Kidney (tissue), 13 donors: ENCODE measurements at regions not wholly inside any gene's neighbourhood (a gene's known extent, or its start where the extent isn't known, plus 50 kb on each side); places are given as distances from the start of the nearest gene placed in this dataset.
A peak's percentile ranks its signal among the peaks of the same experiment; 100 is the strongest.

Experiments
- DNase-seq, 5 donors: peaks; one replicate each; pipeline ENCODE4 v3.0.0-alpha.2; 2013 to 2020
- FAIRE-seq: peaks from 2 replicates; lab custom pipeline; 2012; peaks lifted over from hg19 to GRCh38; lab: Jason Lieb, UNC
- H3K27ac ChIP-seq, 2 donors: one replicate each; pipeline ENCODE4 v1.7.0; 2013; ENCODE audit warnings: low read depth in 2 of 2, low read length in 2 of 2, inconsistent platforms in 1 of 2
- H3K27me3 ChIP-seq: one replicate; pipeline ENCODE4 v1.7.1; 2013; ENCODE audit warnings: low read length, inconsistent platforms; ENCODE audit not compliant: control insufficient read depth, insufficient read depth
- H3K36me3 ChIP-seq, 3 donors: one replicate each; pipeline versions ENCODE4 v1.7.0 to v1.7.1; 2013; ENCODE audit warnings: low read length in 3 of 3, control low read depth in 1 of 3, inconsistent platforms in 1 of 3; ENCODE audit not compliant: insufficient read depth in 3 of 3, control insufficient read depth in 2 of 3
- H3K4me1 ChIP-seq, 3 donors: one replicate each; pipeline versions ENCODE4 v1.7.0 to v1.7.1; 2013; ENCODE audit warnings: low read length in 3 of 3, inconsistent platforms in 1 of 3, low read depth in 1 of 3; ENCODE audit not compliant: control insufficient read depth in 2 of 3, insufficient read depth in 2 of 3
- H3K4me3 ChIP-seq, 3 donors: one replicate each; pipeline versions ENCODE4 v1.7.0 to v1.8.1; 2013; ENCODE audit warnings: low read length in 3 of 3, control low read depth in 1 of 3, inconsistent platforms in 1 of 3
- H3K9ac ChIP-seq, 3 donors: one replicate each; pipeline versions ENCODE4 v1.7.0 to v1.7.1; 2013; ENCODE audit warnings: low read length in 3 of 3, control low read depth in 1 of 3, inconsistent platforms in 1 of 3
- H3K9me3 ChIP-seq, 3 donors: one replicate each; pipeline versions ENCODE4 v1.7.0 to v1.7.1; 2013; ENCODE audit warnings: low read length in 3 of 3, control low read depth in 1 of 3, inconsistent platforms in 1 of 3; ENCODE audit not compliant: control insufficient read depth in 2 of 3, insufficient read depth in 1 of 3
- intact Hi-C: fragments of 100-400 bp; cut with DNase I; formaldehyde crosslinking; loops from one replicate; pipeline ENCODE4 v1.11.1; 2022
- TF ChIP-seq, protein P1 (sequence below): IDR thresholded peaks from 3 replicates; pipeline ENCODE4 v1.5.1; 2012; ENCODE audit warnings: mild to moderate bottlenecking, moderate library complexity, borderline replicate concordance; ENCODE audit not compliant: insufficient read depth; ENCODE audit errors: extremely low read depth
- donor health status: control.
- donor health status: control.
- donor health status: control.
- donor health status: control.
- donor health status: control.
- donor health status: DM: yes; HTN: yes; CAD: no.
- donor health status: Normal renal cell carcinoma (clear cell type).

GRCh38 chr11:45386972-45387371, 100.8 kb upstream of the SYT13 start:
- intact Hi-C loops, result no loop called here
- Histone ChIP-seq H3K27ac (no peak overlapping the region), H3K9ac (no peak overlapping the region), H3K27me3 (no peaks in the 10 kb centered on the region), H3K36me3 (no peaks in the 10 kb centered on the region), H3K4me1 (no peaks in the 10 kb centered on the region), H3K9me3 (no peaks in the 10 kb centered on the region), H3K4me3 (no peak overlapping the region)
- FAIRE-seq (no peak), DNase-seq (peak in 1 of 5 donors; percentile 2)
- TF ChIP-seq, protein P1, sequence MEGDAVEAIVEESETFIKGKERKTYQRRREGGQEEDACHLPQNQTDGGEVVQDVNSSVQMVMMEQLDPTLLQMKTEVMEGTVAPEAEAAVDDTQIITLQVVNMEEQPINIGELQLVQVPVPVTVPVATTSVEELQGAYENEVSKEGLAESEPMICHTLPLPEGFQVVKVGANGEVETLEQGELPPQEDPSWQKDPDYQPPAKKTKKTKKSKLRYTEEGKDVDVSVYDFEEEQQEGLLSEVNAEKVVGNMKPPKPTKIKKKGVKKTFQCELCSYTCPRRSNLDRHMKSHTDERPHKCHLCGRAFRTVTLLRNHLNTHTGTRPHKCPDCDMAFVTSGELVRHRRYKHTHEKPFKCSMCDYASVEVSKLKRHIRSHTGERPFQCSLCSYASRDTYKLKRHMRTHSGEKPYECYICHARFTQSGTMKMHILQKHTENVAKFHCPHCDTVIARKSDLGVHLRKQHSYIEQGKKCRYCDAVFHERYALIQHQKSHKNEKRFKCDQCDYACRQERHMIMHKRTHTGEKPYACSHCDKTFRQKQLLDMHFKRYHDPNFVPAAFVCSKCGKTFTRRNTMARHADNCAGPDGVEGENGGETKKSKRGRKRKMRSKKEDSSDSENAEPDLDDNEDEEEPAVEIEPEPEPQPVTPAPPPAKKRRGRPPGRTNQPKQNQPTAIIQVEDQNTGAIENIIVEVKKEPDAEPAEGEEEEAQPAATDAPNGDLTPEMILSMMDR, result no peak

- FAIRE-seq, result no peak
- Histone ChIP-seq H3K27me3 (no peaks in the 10 kb centered on the region), H3K36me3 (no peaks in the 10 kb centered on the region), H3K4me3 (no peak overlapping the region), H3K27ac (no peak overlapping the region), H3K4me1 (no peaks in the 10 kb centered on the region), H3K9ac (no peak overlapping the region), H3K9me3 (no peaks in the 10 kb centered on the region)
- intact Hi-C loops, result no loop called here
- DNase-seq, result no peak
- TF ChIP-seq, protein P1, result no peak
Measured at GRCh38 chr11:45385844-45386243, 99.7 kb upstream of the SYT13 start.

DNA sequence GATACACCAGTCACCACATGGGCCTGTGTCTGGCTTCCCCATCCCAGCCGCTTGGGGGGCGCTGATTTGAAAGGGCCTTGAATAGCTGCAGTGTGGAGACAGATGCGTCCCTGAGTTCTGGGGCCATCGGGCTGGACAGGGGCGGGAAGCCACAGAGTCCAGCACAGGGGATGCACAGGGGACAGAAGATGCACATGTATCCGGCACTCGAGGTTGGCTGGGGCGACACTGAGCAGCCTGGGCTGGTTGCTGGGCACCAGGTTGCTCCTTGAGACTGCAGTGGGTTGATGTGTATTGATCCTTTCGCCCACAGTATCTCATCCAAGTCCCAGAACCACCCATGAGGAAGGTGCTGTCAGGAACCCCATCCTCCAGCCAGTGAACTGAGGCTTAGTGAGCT, 99.3 kb upstream of the SYT13 start:
- Histone ChIP-seq H3K4me3 (no peak overlapping the region), H3K36me3 (no peaks in the 10 kb centered on the region), H3K9ac (no peak overlapping the region), H3K27me3 (no peaks in the 10 kb centered on the region), H3K9me3 (no peaks in the 10 kb centered on the region), H3K4me1 (no peaks in the 10 kb centered on the region), H3K27ac (no peak overlapping the region)
- FAIRE-seq (no peak), DNase-seq (no peak)
- intact Hi-C loops, result no loop called here
- TF ChIP-seq, protein P1, result no peak

GRCh38 chr11:45384711-45385241, 98.6 kb upstream of the SYT13 start:
- Histone ChIP-seq H3K27ac (no peak overlapping the region), H3K9me3 (no peaks in the 10 kb centered on the region), H3K27me3 (no peaks in the 10 kb centered on the region), H3K4me3 (no peak overlapping the region), H3K36me3 (no peaks in the 10 kb centered on the region), H3K4me1 (no peaks in the 10 kb centered on the region), H3K9ac (no peak overlapping the region)
- DNase-seq (peak in 3 of 5 donors; percentile 32 to 55 (median 49)), FAIRE-seq (no peak)
- intact Hi-C loops, result no loop called here
- TF ChIP-seq, protein P1, result no peak
